Upper lobe of right lung (tissue), 1 donor: ENCODE measurements at regions not wholly inside any gene's neighbourhood (a gene's known extent, or its start where the extent isn't known, plus 50 kb on each side); places are given as distances from the start of the nearest gene placed in this dataset.
"Not testable (repeated sequence)": the region's sequence is repeated elsewhere in the genome, so short reads cannot be mapped to it uniquely, and the experiment has no call there.

Experiments
- ATAC-seq: fragments of 200-7000 bp; cut with Tn5 transposase; one replicate; pipeline ENCODE4 v1.9.1; 2020; ENCODE audit warnings: mild to moderate bottlenecking, moderate library complexity
- DNase-seq: peaks from one replicate; pipeline ENCODE4 v3.0.0-alpha.2; 2020
- H3K27ac ChIP-seq: fragments of 200-600 bp; one replicate; pipeline ENCODE4 v1.8.0; 2022
- H3K27me3 ChIP-seq: fragments of 200-600 bp; one replicate; pipeline ENCODE4 v1.8.0; 2022; ENCODE audit warnings: mild to moderate bottlenecking
- H3K36me3 ChIP-seq: fragments of 200-600 bp; one replicate; pipeline ENCODE4 v1.8.0; 2022
- H3K4me1 ChIP-seq: fragments of 200-600 bp; one replicate; pipeline ENCODE4 v1.8.0; 2022
- H3K4me3 ChIP-seq: fragments of 200-600 bp; one replicate; pipeline ENCODE4 v1.8.0; 2022; ENCODE audit warnings: mild to moderate bottlenecking
- H3K9me3 ChIP-seq: fragments of 200-600 bp; one replicate; pipeline ENCODE4 v1.8.0; 2022
- CTCF ChIP-seq: fragments of 200-600 bp; IDR thresholded peaks from one replicate; pipeline ENCODE4 v1.8.0; 2022; ENCODE audit warnings: antibody characterized with exemption
- intact Hi-C: fragments of 100-400 bp; cut with DNase I; formaldehyde crosslinking; loops from one replicate; pipeline ENCODE4 v1.11.0; 2022
- donor health status: DM: no; HTN: yes; CAD: no; lungs with severe emphysema.

GRCh38 chr10:53382543-53382942, 610.0 kb upstream of the MBL2 start:
- intact Hi-C loops: no loop called here
- H3K27me3 ChIP-seq: no peaks in the 10 kb centered on the region
- no peak overlapping the region for H3K4me3 ChIP-seq
- no peaks in the 10 kb centered on the region for H3K36me3 ChIP-seq
- H3K27ac ChIP-seq: no peak overlapping the region
- ATAC-seq: no peak
- no peak for DNase-seq
- no peaks in the 10 kb centered on the region for H3K4me1 ChIP-seq
- H3K9me3 ChIP-seq: no peaks in the 10 kb centered on the region
- no peak for TF ChIP-seq CTCF

- Histone ChIP-seq H3K4me1 (no peaks in the 10 kb centered on the region), H3K4me3 (no peak overlapping the region), H3K27ac (no peak overlapping the region), H3K9me3 (no peaks in the 10 kb centered on the region), H3K27me3 (no peaks in the 10 kb centered on the region), H3K36me3 (no peaks in the 10 kb centered on the region)
- no peak for TF ChIP-seq CTCF
- no peak for ATAC-seq
- DNase-seq: no peak
- intact Hi-C loops: no loop called here
Measured at GRCh38 chr10:53379956-53380355, 607.4 kb upstream of the MBL2 start.

DNA sequence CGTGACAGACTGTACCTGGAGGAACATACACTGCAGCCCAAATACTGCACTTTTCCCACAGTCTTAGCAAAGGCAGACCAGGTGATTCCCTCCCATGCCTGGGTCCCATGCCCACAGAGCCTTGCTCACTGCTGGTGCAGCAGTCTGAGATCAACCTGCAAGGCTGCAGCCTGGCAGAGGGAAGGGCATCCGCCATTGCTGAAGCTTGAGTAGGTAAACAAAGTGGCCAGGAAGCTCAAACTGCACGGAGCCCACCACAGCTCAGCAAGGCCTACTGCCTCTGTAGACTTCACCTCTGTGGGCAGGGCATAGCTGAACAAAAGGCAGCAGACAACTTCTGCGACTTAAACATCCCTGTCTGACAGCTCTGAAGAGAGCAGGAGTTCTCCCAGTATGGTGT, 597.8 kb upstream of the MBL2 start:
- no peaks in the 10 kb centered on the region for H3K9me3 ChIP-seq
- no peak overlapping the region for H3K4me3 ChIP-seq
- ATAC-seq: no peak
- H3K36me3 ChIP-seq: no peaks in the 10 kb centered on the region
- H3K27ac ChIP-seq: no peak overlapping the region
- no peak for TF ChIP-seq CTCF
- no peak for DNase-seq
- no peaks in the 10 kb centered on the region for H3K4me1 ChIP-seq
- intact Hi-C loops: no loop called here
- no peaks in the 10 kb centered on the region for H3K27me3 ChIP-seq

- no peak overlapping the region for H3K27ac ChIP-seq
- no peaks in the 10 kb centered on the region for H3K4me1 ChIP-seq
- no peak overlapping the region for H3K4me3 ChIP-seq
- TF ChIP-seq CTCF: no peak
- no peak for ATAC-seq
- H3K36me3 ChIP-seq: no peaks in the 10 kb centered on the region
- no peaks in the 10 kb centered on the region for H3K9me3 ChIP-seq
- DNase-seq: no peak
- H3K27me3 ChIP-seq: no peaks in the 10 kb centered on the region
- intact Hi-C loops: no loop called here
Measured at GRCh38 chr10:53361936-53362335, 589.4 kb upstream of the MBL2 start.

DNA sequence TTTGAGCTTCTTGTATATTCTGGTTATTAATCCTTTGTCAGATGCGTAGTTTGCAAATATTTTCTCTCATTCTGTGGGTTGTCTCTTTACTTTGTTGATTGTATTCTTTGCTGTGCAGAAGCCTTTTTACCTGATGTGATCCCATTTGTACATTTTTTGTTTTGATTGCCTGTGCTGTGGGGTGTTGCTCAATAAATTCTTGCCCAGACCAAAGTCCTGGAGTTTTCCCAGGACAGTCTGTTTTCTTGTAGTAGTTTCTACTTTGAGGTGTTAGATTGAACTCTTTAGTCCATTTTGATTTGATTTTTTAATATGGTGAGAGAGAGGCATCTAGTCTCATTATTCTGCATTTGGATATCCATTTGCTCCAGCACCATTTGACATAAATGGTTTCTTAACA, 588.7 kb upstream of the MBL2 start:
- no peak for DNase-seq
- intact Hi-C loops: no loop called here
- H3K4me1 ChIP-seq: no peaks in the 10 kb centered on the region
- no peak for TF ChIP-seq CTCF
- H3K27me3 ChIP-seq: no peaks in the 10 kb centered on the region
- no peak overlapping the region for H3K4me3 ChIP-seq
- no peaks in the 10 kb centered on the region for H3K36me3 ChIP-seq
- ATAC-seq: no peak
- H3K27ac ChIP-seq: no peak overlapping the region
- H3K9me3 ChIP-seq: no peaks in the 10 kb centered on the region

DNA sequence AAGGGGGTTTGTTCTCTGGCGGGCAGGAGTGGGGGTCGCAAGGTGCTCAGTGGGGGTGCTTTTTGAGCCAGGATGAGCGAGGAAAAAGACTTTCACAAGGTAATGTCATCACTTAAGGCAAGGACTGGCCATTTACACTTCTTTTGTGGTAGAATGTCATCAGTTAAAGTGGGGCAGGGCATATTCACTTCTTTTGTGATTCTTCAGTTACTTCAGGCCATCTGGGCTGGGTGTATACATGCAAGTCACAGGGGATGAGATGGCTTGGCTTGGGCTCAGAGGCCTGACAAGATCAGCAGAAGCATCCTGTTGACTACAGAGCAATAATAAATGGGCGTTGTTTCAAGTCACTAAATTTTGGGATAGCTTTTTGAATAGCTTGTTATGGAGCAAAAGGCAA, 586.4 kb upstream of the MBL2 start:
- DNase-seq, ATAC-seq, intact Hi-C loops, H3K27me3 ChIP-seq, H3K27ac ChIP-seq, H3K4me1 ChIP-seq, H3K4me3 ChIP-seq, H3K9me3 ChIP-seq, H3K36me3 ChIP-seq: not testable (repeated sequence)
